ENCODE measurements at regions not wholly inside any gene's neighbourhood (a gene's known extent, or its start where the extent isn't known, plus 50 kb on each side); places are given as distances from the start of the nearest gene placed in this dataset.

GRCh38 chr16:80033783-80034468 lies 433.4 kb upstream of the MAF start:
- no peaks in the 10 kb centered on the region for H3K36me3 ChIP-seq
- TF ChIP-seq, protein P1, sequence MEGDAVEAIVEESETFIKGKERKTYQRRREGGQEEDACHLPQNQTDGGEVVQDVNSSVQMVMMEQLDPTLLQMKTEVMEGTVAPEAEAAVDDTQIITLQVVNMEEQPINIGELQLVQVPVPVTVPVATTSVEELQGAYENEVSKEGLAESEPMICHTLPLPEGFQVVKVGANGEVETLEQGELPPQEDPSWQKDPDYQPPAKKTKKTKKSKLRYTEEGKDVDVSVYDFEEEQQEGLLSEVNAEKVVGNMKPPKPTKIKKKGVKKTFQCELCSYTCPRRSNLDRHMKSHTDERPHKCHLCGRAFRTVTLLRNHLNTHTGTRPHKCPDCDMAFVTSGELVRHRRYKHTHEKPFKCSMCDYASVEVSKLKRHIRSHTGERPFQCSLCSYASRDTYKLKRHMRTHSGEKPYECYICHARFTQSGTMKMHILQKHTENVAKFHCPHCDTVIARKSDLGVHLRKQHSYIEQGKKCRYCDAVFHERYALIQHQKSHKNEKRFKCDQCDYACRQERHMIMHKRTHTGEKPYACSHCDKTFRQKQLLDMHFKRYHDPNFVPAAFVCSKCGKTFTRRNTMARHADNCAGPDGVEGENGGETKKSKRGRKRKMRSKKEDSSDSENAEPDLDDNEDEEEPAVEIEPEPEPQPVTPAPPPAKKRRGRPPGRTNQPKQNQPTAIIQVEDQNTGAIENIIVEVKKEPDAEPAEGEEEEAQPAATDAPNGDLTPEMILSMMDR (IDR thresholded peaks at IDR 0.05) = no peak
- no peak for TF ChIP-seq POLR2A (IDR thresholded peaks at IDR 0.05)
- H3K27me3 ChIP-seq = no peaks in the 10 kb centered on the region
- no peak overlapping the region for H3K27ac ChIP-seq
- no peak for DNase-seq
- H3K4me3 ChIP-seq = no peak overlapping the region
- no peaks in the 10 kb centered on the region for H3K4me1 ChIP-seq
- H3K9me3 ChIP-seq = no peaks in the 10 kb centered on the region

DNA sequence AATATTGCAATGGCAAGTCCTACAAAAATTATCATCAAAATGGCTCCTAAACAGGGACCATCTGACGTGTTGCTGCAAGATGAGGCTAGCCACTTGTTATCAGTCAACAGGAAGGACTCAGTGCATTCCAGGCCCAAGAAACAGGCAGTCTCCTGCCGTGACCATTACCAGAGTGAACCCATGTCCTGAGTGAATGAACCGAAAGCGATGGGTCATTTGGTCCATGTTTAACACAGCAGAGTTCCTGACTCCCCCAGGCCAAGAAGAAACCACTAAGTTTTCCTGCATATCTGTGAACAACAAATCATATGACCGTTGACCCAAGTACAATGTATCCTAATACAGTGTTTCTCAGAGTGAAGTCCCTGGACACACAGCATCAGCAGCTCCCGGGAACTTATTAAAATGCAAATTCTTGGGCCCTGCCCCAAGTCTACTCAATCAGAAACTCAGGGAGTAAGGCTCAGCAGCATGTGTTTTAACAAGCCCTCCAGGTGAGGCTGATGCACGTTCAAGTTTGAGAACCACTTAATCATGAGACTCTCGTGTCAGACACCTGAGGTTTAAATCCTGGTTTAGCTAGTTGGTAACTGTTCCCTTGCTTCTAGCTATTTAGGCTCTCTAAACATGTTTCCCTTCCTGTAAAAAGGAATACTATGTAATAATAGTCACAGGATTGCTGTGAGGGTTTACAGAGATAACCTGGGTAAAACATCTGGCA lies 429.4 kb upstream of the MAF start:
- no peak for TF ChIP-seq POLR2A (IDR thresholded peaks at IDR 0.05)
- TF ChIP-seq, protein P1 (IDR thresholded peaks at IDR 0.05) = no peak
- no peaks in the 10 kb centered on the region for H3K27me3 ChIP-seq

GRCh38 chr16:80029381-80029630 lies 428.8 kb upstream of the MAF start:
- Histone ChIP-seq H3K4me1 (peaks cover 0 to 10% (median 0%) of the 10 kb centered on the region in 4 donors), H3K4me3 (no peak overlapping the region), H3K27me3 (no peaks in the 10 kb centered on the region), H3K27ac (no peak overlapping the region), H3K9me3 (no peaks in the 10 kb centered on the region), H3K36me3 (no peaks in the 10 kb centered on the region)
- DNase-seq = no peak
- TF ChIP-seq POLR2A (IDR thresholded peaks at IDR 0.05) = no peak
- TF ChIP-seq, protein P1 (IDR thresholded peaks at IDR 0.05) = no peak

More for the DNA sequence above, 429.4 kb upstream of the MAF start:
- DNase-seq = no peak
- H3K9me3 ChIP-seq = no peaks in the 10 kb centered on the region
- H3K4me1 ChIP-seq = peaks cover 0 to 10% (median 0%) of the 10 kb centered on the region in 4 donors
- no peaks in the 10 kb centered on the region for H3K36me3 ChIP-seq
- H3K4me3 ChIP-seq = no peak overlapping the region
- no peak overlapping the region for H3K27ac ChIP-seq

- Histone ChIP-seq H3K36me3 (no peaks in the 10 kb centered on the region), H3K27me3 (no peaks in the 10 kb centered on the region), H3K4me1 (peaks cover 0 to 10% (median 0%) of the 10 kb centered on the region in 4 donors), H3K4me3 (no peak overlapping the region), H3K27ac (no peak overlapping the region), H3K9me3 (no peaks in the 10 kb centered on the region)
- no peak for TF ChIP-seq POLR2A (IDR thresholded peaks at IDR 0.05)
- TF ChIP-seq, protein P1 (IDR thresholded peaks at IDR 0.05) = no peak
- DNase-seq = no peak
Measured at GRCh38 chr16:80028581-80029380, 428.2 kb upstream of the MAF start.

DNA sequence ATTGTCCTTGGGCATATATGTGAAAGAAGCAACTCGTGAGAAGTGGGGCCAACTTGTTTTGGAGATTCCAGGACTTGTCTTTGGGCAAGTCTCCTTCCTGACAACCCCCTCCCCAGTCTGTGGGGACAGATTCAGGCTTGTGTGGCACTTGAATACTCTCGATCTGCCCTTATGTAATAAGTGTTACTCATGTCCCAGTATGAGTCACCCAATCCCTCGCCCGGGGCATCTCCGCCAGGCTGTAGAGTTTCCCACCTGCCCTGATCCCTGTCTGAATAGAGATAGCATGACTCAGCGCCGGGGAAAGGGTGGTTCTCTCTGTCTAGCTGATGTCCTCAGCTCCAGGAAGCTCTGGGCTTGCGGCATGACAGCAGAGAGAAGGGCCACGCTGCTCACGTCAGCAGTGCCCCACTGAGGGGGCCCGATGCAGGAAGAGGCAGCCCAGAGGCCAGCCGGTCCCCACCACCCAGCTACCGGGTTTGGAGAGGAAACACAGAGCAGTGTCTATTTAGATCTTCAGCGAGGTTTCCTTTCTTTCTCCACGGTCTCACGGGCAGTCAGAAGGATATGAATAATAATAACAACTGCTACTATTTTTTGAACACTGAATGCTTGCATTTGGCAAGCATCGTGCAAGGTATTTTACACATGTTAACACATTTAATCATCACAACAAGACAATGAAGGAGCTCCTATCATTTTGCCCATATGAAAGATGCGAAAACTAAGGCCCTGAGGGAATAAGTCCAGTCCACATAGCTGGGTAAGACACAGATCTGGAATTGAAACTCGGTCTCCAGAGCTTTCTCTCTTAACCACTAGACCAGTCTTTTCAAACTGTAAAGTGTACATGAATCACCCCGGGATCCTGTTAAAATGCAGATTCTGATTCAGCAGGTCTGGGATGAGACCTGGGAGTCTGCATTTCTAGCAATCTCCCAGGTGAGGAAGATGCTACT lies 426.7 kb upstream of the MAF start:
- TF ChIP-seq, protein P1 (IDR thresholded peaks at IDR 0.05) = no peak
- peak in 1 of 2 donors; percentile 21 for TF ChIP-seq POLR2A (IDR thresholded peaks at IDR 0.05)
- H3K9me3 ChIP-seq = no peaks in the 10 kb centered on the region
- peak; percentile 22 to 91 (median 82) for DNase-seq
- H3K27me3 ChIP-seq = no peaks in the 10 kb centered on the region
- H3K4me1 ChIP-seq = peaks cover 0 to 10% (median 0%) of the 10 kb centered on the region in 4 donors
- H3K36me3 ChIP-seq = no peaks in the 10 kb centered on the region
- peak overlapping the region in 3 of 4 donors; percentile 35 to 74 (median 59) for H3K27ac ChIP-seq
- peak overlapping the region in 2 of 4 donors; percentile 10 to 29 for H3K4me3 ChIP-seq

Measured in Peyer's patch (tissue), 4 donors.